ENCODE measurements at regions not wholly inside any gene's neighbourhood (a gene's known extent, or its start where the extent isn't known, plus 50 kb on each side); places are given as distances from the start of the nearest gene placed in this dataset.

DNA sequence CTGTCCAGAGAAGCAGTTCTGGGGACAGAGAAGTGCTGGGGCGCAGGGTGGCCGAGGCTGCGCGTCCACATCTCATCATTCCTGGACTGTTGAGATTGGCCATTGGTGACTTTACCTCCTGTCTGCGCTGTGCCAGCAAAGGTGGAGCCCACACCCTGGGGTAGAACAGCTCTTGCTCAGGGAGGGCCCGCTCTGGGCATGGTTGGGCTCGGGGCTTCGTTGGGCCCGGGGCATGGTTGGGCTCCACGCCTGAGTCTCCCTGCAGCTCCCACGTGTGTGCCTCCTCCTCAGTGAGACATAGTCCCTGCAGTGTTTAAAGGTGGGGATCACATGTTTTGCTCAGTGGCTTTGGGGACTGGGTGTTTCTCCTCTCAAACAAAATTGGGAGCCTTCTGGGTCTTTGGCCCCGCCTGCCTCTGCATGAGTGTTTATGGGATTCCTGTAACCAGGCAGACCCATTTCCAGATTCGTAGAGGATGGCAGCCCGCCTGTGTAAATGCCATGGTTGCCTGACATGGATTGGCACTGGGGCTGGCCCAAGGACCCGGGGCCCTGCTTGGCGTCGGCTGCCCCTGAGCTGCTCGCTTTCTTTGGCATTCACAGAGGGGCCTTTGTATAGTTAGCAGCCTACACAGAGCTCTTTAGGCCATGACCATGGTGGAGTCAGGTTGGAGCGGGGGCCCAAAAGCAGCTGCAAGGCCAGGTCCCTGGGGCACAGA is 104.6 kb downstream of the TLR5 start:
- TF ChIP-seq, protein P1, sequence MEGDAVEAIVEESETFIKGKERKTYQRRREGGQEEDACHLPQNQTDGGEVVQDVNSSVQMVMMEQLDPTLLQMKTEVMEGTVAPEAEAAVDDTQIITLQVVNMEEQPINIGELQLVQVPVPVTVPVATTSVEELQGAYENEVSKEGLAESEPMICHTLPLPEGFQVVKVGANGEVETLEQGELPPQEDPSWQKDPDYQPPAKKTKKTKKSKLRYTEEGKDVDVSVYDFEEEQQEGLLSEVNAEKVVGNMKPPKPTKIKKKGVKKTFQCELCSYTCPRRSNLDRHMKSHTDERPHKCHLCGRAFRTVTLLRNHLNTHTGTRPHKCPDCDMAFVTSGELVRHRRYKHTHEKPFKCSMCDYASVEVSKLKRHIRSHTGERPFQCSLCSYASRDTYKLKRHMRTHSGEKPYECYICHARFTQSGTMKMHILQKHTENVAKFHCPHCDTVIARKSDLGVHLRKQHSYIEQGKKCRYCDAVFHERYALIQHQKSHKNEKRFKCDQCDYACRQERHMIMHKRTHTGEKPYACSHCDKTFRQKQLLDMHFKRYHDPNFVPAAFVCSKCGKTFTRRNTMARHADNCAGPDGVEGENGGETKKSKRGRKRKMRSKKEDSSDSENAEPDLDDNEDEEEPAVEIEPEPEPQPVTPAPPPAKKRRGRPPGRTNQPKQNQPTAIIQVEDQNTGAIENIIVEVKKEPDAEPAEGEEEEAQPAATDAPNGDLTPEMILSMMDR (IDR thresholded peaks at IDR 0.05): no peak
- TF ChIP-seq CHD2 (IDR thresholded peaks at IDR 0.05; ENCODE audit: low read length, partially characterized antibody) (no peak), POLR2AphosphoS5 (IDR thresholded peaks at IDR 0.05; ENCODE audit: low read depth, low read length) (no peak), YY1 (IDR thresholded peaks at IDR 0.05; ENCODE audit: low read depth) (no peak), TCF12 (IDR thresholded peaks at IDR 0.05) (no peak), RFX5 (IDR thresholded peaks at IDR 0.05; ENCODE audit: low read length) (no peak), RAD21 (IDR thresholded peaks at IDR 0.05; ENCODE audit: low read length) (no peak), EZH2phosphoT487 (IDR thresholded peaks at IDR 0.05; ENCODE audit: borderline replicate concordance, low read depth) (no peak), NFIC (IDR thresholded peaks at IDR 0.05; ENCODE audit: borderline replicate concordance) (no peak)
- TF ChIP-seq, protein P2, sequence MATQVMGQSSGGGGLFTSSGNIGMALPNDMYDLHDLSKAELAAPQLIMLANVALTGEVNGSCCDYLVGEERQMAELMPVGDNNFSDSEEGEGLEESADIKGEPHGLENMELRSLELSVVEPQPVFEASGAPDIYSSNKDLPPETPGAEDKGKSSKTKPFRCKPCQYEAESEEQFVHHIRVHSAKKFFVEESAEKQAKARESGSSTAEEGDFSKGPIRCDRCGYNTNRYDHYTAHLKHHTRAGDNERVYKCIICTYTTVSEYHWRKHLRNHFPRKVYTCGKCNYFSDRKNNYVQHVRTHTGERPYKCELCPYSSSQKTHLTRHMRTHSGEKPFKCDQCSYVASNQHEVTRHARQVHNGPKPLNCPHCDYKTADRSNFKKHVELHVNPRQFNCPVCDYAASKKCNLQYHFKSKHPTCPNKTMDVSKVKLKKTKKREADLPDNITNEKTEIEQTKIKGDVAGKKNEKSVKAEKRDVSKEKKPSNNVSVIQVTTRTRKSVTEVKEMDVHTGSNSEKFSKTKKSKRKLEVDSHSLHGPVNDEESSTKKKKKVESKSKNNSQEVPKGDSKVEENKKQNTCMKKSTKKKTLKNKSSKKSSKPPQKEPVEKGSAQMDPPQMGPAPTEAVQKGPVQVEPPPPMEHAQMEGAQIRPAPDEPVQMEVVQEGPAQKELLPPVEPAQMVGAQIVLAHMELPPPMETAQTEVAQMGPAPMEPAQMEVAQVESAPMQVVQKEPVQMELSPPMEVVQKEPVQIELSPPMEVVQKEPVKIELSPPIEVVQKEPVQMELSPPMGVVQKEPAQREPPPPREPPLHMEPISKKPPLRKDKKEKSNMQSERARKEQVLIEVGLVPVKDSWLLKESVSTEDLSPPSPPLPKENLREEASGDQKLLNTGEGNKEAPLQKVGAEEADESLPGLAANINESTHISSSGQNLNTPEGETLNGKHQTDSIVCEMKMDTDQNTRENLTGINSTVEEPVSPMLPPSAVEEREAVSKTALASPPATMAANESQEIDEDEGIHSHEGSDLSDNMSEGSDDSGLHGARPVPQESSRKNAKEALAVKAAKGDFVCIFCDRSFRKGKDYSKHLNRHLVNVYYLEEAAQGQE (IDR thresholded peaks at IDR 0.05; ENCODE audit: low read depth, low read length): no peak
- TF ChIP-seq, protein P3, sequence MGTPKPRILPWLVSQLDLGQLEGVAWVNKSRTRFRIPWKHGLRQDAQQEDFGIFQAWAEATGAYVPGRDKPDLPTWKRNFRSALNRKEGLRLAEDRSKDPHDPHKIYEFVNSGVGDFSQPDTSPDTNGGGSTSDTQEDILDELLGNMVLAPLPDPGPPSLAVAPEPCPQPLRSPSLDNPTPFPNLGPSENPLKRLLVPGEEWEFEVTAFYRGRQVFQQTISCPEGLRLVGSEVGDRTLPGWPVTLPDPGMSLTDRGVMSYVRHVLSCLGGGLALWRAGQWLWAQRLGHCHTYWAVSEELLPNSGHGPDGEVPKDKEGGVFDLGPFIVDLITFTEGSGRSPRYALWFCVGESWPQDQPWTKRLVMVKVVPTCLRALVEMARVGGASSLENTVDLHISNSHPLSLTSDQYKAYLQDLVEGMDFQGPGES (IDR thresholded peaks at IDR 0.05; ENCODE audit: low read depth, low read length): no peak
- TF ChIP-seq, protein P4, sequence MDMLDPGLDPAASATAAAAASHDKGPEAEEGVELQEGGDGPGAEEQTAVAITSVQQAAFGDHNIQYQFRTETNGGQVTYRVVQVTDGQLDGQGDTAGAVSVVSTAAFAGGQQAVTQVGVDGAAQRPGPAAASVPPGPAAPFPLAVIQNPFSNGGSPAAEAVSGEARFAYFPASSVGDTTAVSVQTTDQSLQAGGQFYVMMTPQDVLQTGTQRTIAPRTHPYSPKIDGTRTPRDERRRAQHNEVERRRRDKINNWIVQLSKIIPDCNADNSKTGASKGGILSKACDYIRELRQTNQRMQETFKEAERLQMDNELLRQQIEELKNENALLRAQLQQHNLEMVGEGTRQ (IDR thresholded peaks at IDR 0.05; ENCODE audit: borderline replicate concordance, low read depth, low read length): no peak
